Psoas muscle (tissue), 7 donors: ENCODE measurements at regions not wholly inside any gene's neighbourhood (a gene's known extent, or its start where the extent isn't known, plus 50 kb on each side); places are given as distances from the start of the nearest gene placed in this dataset.

Experiments used
- ATAC-seq, 4 donors: fragments of 200-7000 bp; cut with Tn5 transposase; one replicate each; pipeline ENCODE4 v1.9.1; 2020; ENCODE audit warnings: moderate library complexity in 3 of 4, mild to moderate bottlenecking in 2 of 4
- DNase-seq, 2 donors: peaks; one replicate each; pipeline ENCODE4 v3.0.0-alpha.2; 2020
- H3K27ac ChIP-seq: fragments of 200-600 bp; one replicate; pipeline ENCODE4 v1.8.0; 2022
- H3K27me3 ChIP-seq, 3 donors: fragments of 200-600 bp in 1 of 3; one replicate each; pipeline versions ENCODE4 v1.6.1 to v1.8.0; 2013 to 2022; ENCODE audit warnings: low read length in 2 of 3, mild to moderate bottlenecking in 2 of 3, moderate library complexity in 1 of 3; ENCODE audit not compliant: insufficient read depth in 3 of 3
- H3K36me3 ChIP-seq, 2 donors: fragments of 200-600 bp in 1 of 2; one replicate each; pipeline versions ENCODE4 v1.6.1 to v1.8.0; 2013 to 2022; ENCODE audit warnings: low read depth in 1 of 2, mild to moderate bottlenecking in 1 of 2, moderate library complexity in 1 of 2; ENCODE audit not compliant: insufficient read depth in 1 of 2
- H3K4me1 ChIP-seq: fragments of 200-600 bp; one replicate; pipeline ENCODE4 v1.8.0; 2022
- H3K4me3 ChIP-seq: fragments of 200-600 bp; one replicate; pipeline ENCODE4 v1.8.0; 2022; ENCODE audit warnings: mild to moderate bottlenecking
- H3K9me3 ChIP-seq: fragments of 200-600 bp; one replicate; pipeline ENCODE4 v1.8.0; 2022
- WGBS, 3 donors: extraction: QIAGEN DNeasy Blood & Tissue Kit; methylation state at CpG; one replicate each; pipeline versions ENCODE4 v1.1.6 to v1.1.7; 2013; 5-methylcytosine and 5-hydroxymethylcytosine counted together
- intact Hi-C, 2 donors: fragments of 100-400 bp; cut with DNase I; formaldehyde crosslinking; loops; one replicate each; pipeline versions ENCODE4 v1.11.0 to v1.14.2; 2022
- TF ChIP-seq, protein P1 (sequence below): fragments of 200-600 bp; IDR thresholded peaks from one replicate; pipeline ENCODE4 v1.8.0; 2022; ENCODE audit warnings: antibody characterized with exemption
- donor health status: healthy with polysubstance abuse.
- donor health status: DM: no; HTN: no; CAD: no; lungs with moderate emphysema.
- donor health status: Bipolar disorder and iron deficiency.
- donor health status: healthy.
- donor health status: DM: yes; HTN: yes; CAD: no.
- donor health status: DM: no; HTN: no; CAD: no.
- donor health status: DM: yes; HTN: yes; CAD: no.

- intact Hi-C loops, result no loop called here
- Histone ChIP-seq H3K27ac (no peak overlapping the region), H3K27me3 (no peaks in the 10 kb centered on the region), H3K4me1 (no peaks in the 10 kb centered on the region), H3K36me3 (no peaks in the 10 kb centered on the region), H3K9me3 (no peaks in the 10 kb centered on the region), H3K4me3 (no peak overlapping the region)
- ATAC-seq (no peak), DNase-seq (no peak)
- TF ChIP-seq, protein P1, sequence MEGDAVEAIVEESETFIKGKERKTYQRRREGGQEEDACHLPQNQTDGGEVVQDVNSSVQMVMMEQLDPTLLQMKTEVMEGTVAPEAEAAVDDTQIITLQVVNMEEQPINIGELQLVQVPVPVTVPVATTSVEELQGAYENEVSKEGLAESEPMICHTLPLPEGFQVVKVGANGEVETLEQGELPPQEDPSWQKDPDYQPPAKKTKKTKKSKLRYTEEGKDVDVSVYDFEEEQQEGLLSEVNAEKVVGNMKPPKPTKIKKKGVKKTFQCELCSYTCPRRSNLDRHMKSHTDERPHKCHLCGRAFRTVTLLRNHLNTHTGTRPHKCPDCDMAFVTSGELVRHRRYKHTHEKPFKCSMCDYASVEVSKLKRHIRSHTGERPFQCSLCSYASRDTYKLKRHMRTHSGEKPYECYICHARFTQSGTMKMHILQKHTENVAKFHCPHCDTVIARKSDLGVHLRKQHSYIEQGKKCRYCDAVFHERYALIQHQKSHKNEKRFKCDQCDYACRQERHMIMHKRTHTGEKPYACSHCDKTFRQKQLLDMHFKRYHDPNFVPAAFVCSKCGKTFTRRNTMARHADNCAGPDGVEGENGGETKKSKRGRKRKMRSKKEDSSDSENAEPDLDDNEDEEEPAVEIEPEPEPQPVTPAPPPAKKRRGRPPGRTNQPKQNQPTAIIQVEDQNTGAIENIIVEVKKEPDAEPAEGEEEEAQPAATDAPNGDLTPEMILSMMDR, result no peak
Measured at GRCh38 chr14:84029246-84029645, 1500.7 kb upstream of the FLRT2 start.

DNA sequence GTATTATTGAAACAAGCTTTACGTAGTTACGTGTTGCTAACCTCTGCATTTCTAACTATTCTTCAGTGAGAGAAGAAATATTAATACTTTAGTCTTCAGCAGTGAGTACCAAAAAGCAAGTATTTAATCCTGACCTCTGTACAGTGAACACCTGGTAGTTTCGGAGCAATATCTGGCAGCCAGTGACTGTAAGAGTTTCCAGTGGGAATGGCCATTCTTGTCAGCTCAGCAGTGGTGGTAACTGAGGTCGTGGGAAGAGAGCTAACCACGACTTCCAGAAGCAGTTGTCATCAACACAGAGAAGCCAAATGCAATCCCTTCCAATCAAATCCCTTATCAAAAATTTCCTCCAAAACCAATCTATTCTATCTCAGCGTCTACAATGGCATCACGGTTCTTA is 1500.2 kb upstream of the FLRT2 start:
- ATAC-seq (no peak), DNase-seq (no peak)
- 47 to 52% (median 52%) methylated on average over 7 of the region's 7 CpGs for WGBS, 3 donors
- TF ChIP-seq, protein P1, result no peak
- intact Hi-C loops, result no loop called here
- H3K36me3 ChIP-seq, result no peaks in the 10 kb centered on the region
- H3K27me3 ChIP-seq, result no peaks in the 10 kb centered on the region
- no peaks in the 10 kb centered on the region for H3K4me1 ChIP-seq
- no peak overlapping the region for H3K27ac ChIP-seq
- H3K9me3 ChIP-seq, result no peaks in the 10 kb centered on the region
- H3K4me3 ChIP-seq, result no peak overlapping the region

GRCh38 chr14:84036840-84037239 is 1493.1 kb upstream of the FLRT2 start:
- intact Hi-C loops, result no loop called here
- TF ChIP-seq, protein P1, result no peak
- Histone ChIP-seq H3K4me1 (no peaks in the 10 kb centered on the region), H3K27me3 (no peaks in the 10 kb centered on the region), H3K4me3 (no peak overlapping the region), H3K27ac (no peak overlapping the region), H3K9me3 (no peaks in the 10 kb centered on the region), H3K36me3 (no peaks in the 10 kb centered on the region)
- ATAC-seq (no peak), DNase-seq (no peak)
- 76 to 85% (median 78%) methylated on average over 1 of the region's 1 CpG for WGBS, 3 donors

GRCh38 chr14:84037593-84037992 is 1492.4 kb upstream of the FLRT2 start:
- DNase-seq (no peak), ATAC-seq (no peak)
- no peak overlapping the region for H3K27ac ChIP-seq
- no peak overlapping the region for H3K4me3 ChIP-seq
- no peaks in the 10 kb centered on the region for H3K36me3 ChIP-seq
- 84 to 94% (median 93%) methylated on average over 4 of the region's 4 CpGs for WGBS, 3 donors
- TF ChIP-seq, protein P1, result no peak
- H3K9me3 ChIP-seq, result no peaks in the 10 kb centered on the region
- intact Hi-C loops, result no loop called here
- H3K4me1 ChIP-seq, result no peaks in the 10 kb centered on the region
- no peaks in the 10 kb centered on the region for H3K27me3 ChIP-seq

- Histone ChIP-seq H3K27ac (no peak overlapping the region), H3K36me3 (no peaks in the 10 kb centered on the region), H3K4me1 (no peaks in the 10 kb centered on the region), H3K9me3 (no peaks in the 10 kb centered on the region), H3K4me3 (no peak overlapping the region), H3K27me3 (no peaks in the 10 kb centered on the region)
- TF ChIP-seq, protein P1, result no peak
- DNase-seq, result no peak
- intact Hi-C loops, result no loop called here
- no peak for ATAC-seq
- WGBS, 3 donors, result 75 to 84% (median 80%) methylated on average over 3 of the region's 3 CpGs
Measured at GRCh38 chr14:84040101-84040500, 1489.8 kb upstream of the FLRT2 start.
